ENCODE measurements at regions not wholly inside any gene's neighbourhood (a gene's known extent, or its start where the extent isn't known, plus 50 kb on each side); places are given as distances from the start of the nearest gene placed in this dataset.
"Not testable (repeated sequence)": the region's sequence is repeated elsewhere in the genome, so short reads cannot be mapped to it uniquely, and the experiment has no call there.

DNA sequence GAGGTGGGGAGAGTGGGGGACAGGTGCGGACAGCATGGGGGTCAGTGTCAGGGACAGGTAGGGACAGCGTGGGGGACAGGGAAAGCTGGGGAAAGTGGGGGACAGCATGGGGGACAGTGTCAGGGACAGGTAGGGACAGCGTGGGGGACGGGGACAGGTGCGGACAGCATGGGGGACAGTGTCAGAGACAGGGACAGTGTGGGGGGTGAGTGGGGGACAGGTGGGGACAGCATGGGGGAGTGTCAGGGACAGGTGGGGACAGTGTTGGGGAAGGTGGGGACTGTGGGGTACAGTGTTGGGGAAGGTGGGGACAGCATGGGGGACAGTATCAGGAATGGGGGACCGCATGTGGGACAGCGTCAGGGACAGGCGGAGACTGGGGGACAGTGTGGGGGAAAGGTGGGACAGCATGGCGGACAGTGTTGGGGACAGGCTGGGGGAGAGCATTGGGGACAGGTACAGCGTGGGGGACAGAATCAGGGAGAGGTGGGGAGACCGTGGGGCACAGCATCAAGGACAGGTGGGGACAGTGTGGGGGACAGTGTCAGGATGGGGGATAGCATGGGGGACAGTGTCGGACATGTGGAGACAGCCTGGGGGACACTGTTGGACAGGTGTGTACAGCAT is 96.1 kb downstream of the TMEM121 start:
- Histone ChIP-seq H3K4me3 (no peak overlapping the region), H3K9me3 (no peaks in the 10 kb centered on the region), H3K27ac (no peak overlapping the region), H3K36me3 (replicated peaks in 1 of 2; ENCODE audit: insufficient read depth in 1 of 2, low read depth in 2 of 2) (no peaks in the 10 kb centered on the region), H3K27me3 (no peaks in the 10 kb centered on the region), H3K4me1 (no peaks in the 10 kb centered on the region)
- no peak for ATAC-seq
- no peak for TF ChIP-seq POLR2A (IDR thresholded peaks at IDR 0.05)
- TF ChIP-seq, protein P1, sequence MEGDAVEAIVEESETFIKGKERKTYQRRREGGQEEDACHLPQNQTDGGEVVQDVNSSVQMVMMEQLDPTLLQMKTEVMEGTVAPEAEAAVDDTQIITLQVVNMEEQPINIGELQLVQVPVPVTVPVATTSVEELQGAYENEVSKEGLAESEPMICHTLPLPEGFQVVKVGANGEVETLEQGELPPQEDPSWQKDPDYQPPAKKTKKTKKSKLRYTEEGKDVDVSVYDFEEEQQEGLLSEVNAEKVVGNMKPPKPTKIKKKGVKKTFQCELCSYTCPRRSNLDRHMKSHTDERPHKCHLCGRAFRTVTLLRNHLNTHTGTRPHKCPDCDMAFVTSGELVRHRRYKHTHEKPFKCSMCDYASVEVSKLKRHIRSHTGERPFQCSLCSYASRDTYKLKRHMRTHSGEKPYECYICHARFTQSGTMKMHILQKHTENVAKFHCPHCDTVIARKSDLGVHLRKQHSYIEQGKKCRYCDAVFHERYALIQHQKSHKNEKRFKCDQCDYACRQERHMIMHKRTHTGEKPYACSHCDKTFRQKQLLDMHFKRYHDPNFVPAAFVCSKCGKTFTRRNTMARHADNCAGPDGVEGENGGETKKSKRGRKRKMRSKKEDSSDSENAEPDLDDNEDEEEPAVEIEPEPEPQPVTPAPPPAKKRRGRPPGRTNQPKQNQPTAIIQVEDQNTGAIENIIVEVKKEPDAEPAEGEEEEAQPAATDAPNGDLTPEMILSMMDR (IDR thresholded peaks at IDR 0.05): no peak
- 52 to 56% methylated on average over 12 of the region's 12 CpGs for WGBS, 2 donors
- intact Hi-C loops (cut with DNase I): no loop called here
- DNase-seq: no peak

DNA sequence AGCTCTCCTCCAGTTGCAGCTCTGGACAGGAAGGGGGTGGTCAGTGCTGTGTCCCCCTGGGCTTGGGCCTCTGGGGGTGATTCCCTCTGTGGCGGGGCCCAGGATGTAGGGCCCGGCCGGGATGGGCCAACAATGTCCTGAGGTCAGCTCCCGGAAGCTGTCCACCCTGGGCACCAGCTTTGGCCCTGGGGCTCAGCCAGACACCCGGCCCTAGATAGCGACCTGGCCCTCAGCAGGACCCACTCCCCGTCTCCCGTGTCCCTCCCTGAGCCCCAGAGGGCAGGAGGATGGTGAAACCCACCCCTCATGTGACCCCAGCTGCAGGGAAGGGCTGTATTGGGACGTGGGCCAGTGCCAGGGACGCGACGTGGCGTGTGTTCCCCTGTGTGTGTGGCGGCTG is 96.8 kb downstream of the TMEM121 start:
- not testable (repeated sequence) for H3K27me3 ChIP-seq

DNA sequence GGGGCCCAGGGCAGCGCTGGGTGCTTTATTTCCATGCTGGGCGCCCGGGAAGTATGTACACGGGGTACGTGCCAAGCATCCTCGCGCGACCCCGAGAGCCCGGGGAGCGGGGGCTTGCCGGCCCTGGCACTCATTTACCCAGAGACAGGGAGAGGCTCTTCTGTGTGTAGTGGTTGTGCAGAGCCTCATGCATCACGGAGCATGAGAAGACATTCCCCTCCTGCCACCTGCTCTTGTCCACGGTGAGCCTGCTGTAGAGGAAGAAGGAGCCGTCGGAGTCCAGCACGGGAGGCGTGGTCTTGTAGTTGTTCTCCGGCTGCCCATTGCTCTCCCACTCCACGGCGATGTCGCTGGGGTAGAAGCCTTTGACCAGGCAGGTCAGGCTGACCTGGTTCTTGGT is 98.0 kb downstream of the TMEM121 start:
- 63 to 72% methylated on average over 10 to 16 of the region's 22 CpGs for WGBS, 2 donors
- intact Hi-C loops (cut with DNase I); H3K27ac ChIP-seq; DNase-seq; ATAC-seq; H3K27me3 ChIP-seq; H3K4me1 ChIP-seq; H3K4me3 ChIP-seq; H3K9me3 ChIP-seq; H3K36me3 ChIP-seq (replicated peaks in 1 of 2; ENCODE audit: insufficient read depth in 1 of 2, low read depth in 2 of 2): not testable (repeated sequence)

More for the DNA sequence above, 96.8 kb downstream of the TMEM121 start:
- WGBS, 2 donors: 58% methylated on average over 13 of the region's 14 CpGs; no CpG with 5 or more reads in 1 of the 2 donors
- H3K4me1 ChIP-seq; H3K27ac ChIP-seq; ATAC-seq; H3K9me3 ChIP-seq; DNase-seq; intact Hi-C loops (cut with DNase I); H3K4me3 ChIP-seq; H3K36me3 ChIP-seq (replicated peaks in 1 of 2; ENCODE audit: insufficient read depth in 1 of 2, low read depth in 2 of 2): not testable (repeated sequence)

GRCh38 chr14:105624749-105625434 is 98.5 kb downstream of the TMEM121 start:
- intact Hi-C loops (cut with DNase I); DNase-seq: not testable (repeated sequence)

GRCh38 chr14:105625448-105625847 is 99.1 kb downstream of the TMEM121 start:
- intact Hi-C loops (cut with DNase I); H3K9me3 ChIP-seq; H3K4me3 ChIP-seq; ATAC-seq; DNase-seq; H3K4me1 ChIP-seq; H3K36me3 ChIP-seq (replicated peaks in 1 of 2; ENCODE audit: insufficient read depth in 1 of 2, low read depth in 2 of 2); H3K27ac ChIP-seq; H3K27me3 ChIP-seq: not testable (repeated sequence)
- 50 to 69% methylated on average over 9 of the region's 9 CpGs for WGBS, 2 donors

More at GRCh38 chr14:105624749-105625434, 98.5 kb downstream of the TMEM121 start:
- not testable (repeated sequence) for H3K27me3 ChIP-seq; H3K27ac ChIP-seq; H3K4me1 ChIP-seq; ATAC-seq; H3K4me3 ChIP-seq; H3K9me3 ChIP-seq; H3K36me3 ChIP-seq (replicated peaks in 1 of 2; ENCODE audit: insufficient read depth in 1 of 2, low read depth in 2 of 2)
- 70 to 82% methylated on average over 25 of the region's 25 CpGs for WGBS, 2 donors

DNA sequence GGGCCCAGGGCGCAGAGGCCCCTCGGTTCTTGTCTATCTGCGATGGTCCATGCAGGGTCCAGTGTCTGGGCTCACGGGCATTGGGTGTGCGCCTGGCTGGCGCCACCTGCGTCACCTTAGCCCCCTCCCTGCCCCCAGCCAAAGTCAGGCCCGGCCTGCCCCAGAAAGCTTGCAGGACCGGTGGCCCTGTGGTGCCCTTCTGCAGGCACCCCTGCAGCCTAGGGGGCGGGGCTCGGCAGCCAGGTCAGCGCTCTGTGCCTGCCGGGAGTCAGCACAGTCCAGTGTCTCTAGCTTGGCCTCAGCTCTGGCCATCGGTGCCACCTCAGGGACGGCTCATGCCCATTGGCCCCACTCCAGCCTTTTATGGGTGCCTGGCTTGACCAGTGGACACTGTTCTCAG is 99.7 kb downstream of the TMEM121 start:
- 50% methylated on average over 2 of the region's 15 CpGs; no CpG with 5 or more reads in 1 of the 2 donors for WGBS, 2 donors
- not testable (repeated sequence) for ATAC-seq

DNA sequence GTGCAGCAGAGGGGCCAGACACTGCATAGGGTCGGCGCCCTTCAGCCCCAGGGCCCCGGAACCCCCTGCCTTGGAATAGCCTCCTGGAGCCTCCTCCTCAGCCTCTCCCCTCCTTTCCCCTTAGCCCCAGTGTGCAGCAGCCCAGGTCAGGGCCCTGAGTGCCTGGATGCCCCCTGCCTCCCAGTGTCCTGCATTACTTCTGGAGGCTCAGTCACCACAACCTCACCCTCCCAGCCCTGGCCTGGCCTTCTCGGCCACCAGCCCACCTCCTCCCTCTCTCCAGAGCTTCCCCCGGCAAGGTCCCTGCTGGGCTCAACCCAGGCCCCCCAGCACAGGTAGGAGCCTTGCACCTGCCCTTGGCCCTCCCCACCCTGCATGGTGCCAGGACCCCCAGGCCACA is 100.3 kb downstream of the TMEM121 start:
- H3K4me3 ChIP-seq; H3K9me3 ChIP-seq; DNase-seq; ATAC-seq; H3K36me3 ChIP-seq (replicated peaks in 1 of 2; ENCODE audit: insufficient read depth in 1 of 2, low read depth in 2 of 2); intact Hi-C loops (cut with DNase I); H3K4me1 ChIP-seq; H3K27me3 ChIP-seq; H3K27ac ChIP-seq: not testable (repeated sequence)
- WGBS, 2 donors: no CpG with 5 or more reads among the region's 5 CpGs

More for the DNA sequence above, 99.7 kb downstream of the TMEM121 start:
- H3K36me3 ChIP-seq (replicated peaks in 1 of 2; ENCODE audit: insufficient read depth in 1 of 2, low read depth in 2 of 2); intact Hi-C loops (cut with DNase I); H3K4me3 ChIP-seq; DNase-seq; H3K27me3 ChIP-seq; H3K9me3 ChIP-seq; H3K27ac ChIP-seq; H3K4me1 ChIP-seq: not testable (repeated sequence)

DNA sequence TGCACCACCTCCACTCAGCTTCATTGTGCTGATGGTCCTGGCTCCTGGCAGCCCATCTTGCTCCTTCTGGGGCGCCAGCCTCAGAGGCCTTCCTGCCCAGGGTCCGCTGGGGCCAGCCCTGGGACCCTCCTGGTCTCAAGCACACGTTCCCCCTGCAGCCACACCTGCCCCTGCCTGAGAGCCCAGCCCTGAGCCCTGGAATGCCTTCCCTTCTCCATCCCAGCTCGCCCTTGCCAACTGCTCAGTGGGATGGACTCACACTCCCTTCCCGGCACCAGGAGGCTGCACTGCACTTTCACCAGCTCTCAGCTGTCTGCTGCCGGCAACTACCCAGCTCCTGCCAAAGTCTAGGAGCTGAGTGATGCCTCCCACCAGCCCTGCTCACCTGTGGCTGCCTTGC is 100.9 kb downstream of the TMEM121 start:
- ATAC-seq; H3K27me3 ChIP-seq; H3K27ac ChIP-seq; H3K4me3 ChIP-seq; H3K36me3 ChIP-seq (replicated peaks in 1 of 2; ENCODE audit: insufficient read depth in 1 of 2, low read depth in 2 of 2); H3K9me3 ChIP-seq; DNase-seq; H3K4me1 ChIP-seq; intact Hi-C loops (cut with DNase I): not testable (repeated sequence)
- 25 to 37% methylated on average over 2 to 6 of the region's 6 CpGs for WGBS, 2 donors

Data from body of pancreas (tissue), 4 donors.